H1 (cell line): ENCODE measurements at regions not wholly inside any gene's neighbourhood (a gene's known extent, or its start where the extent isn't known, plus 50 kb on each side); places are given as distances from the start of the nearest gene placed in this dataset.

Experiments
- CTCF ChIA-PET: fragments of 300-600 bp; sonication (Branson Sonifier 250); formaldehyde crosslinking; loops from one replicate; lab custom pipeline; 2021; ENCODE audit not compliant: partially characterized antibody; lab: Charles Lee
- POLR2A ChIA-PET: fragments of 300-600 bp; sonication (Branson Sonifier 250); formaldehyde crosslinking; loops from one replicate; lab custom pipeline; 2021; ENCODE audit warnings: inconsistent platforms; ENCODE audit not compliant: partially characterized antibody; lab: Charles Lee
- DNase-seq, 2 experiments: peaks; one replicate each; pipeline versions ENCODE4 v3.0.0 to v3.0.0-alpha.2; 2010 to 2022; ENCODE audit warnings: low spot score in 2 of 2, low read depth in 1 of 2, mixed read lengths in 1 of 2
- FAIRE-seq: peaks from 2 replicates; lab custom pipeline; 2011; peaks lifted over from hg19 to GRCh38; lab: Jason Lieb, UNC
- H2AFZ ChIP-seq: 2 replicates; pipeline ENCODE4 v1.8.1; 2012; ENCODE audit warnings: low read length, inconsistent platforms
- H2AK5ac ChIP-seq: 2 replicates; pipeline ENCODE4 v1.6.1; 2013; ENCODE audit warnings: low read depth, low read length
- H2BK120ac ChIP-seq: replicated peaks from 2 replicates; pipeline ENCODE3; 2013; ENCODE audit warnings: low read depth, low read length, inconsistent platforms
- H2BK12ac ChIP-seq: 2 replicates; pipeline ENCODE4 v1.6.1; 2013; ENCODE audit warnings: low read depth, low read length
- H2BK15ac ChIP-seq: 2 replicates; pipeline ENCODE4 v1.6.1; 2013; ENCODE audit warnings: low read length
- H2BK20ac ChIP-seq: 2 replicates; pipeline ENCODE4 v1.6.1; 2013; ENCODE audit warnings: low read length
- H2BK5ac ChIP-seq: 2 replicates; pipeline ENCODE4 v1.6.1; 2013; ENCODE audit warnings: low read depth, low read length
- H3K14ac ChIP-seq: 2 replicates; pipeline ENCODE4 v1.6.1; 2013; ENCODE audit warnings: inconsistent platforms; ENCODE audit not compliant: insufficient read length
- H3K18ac ChIP-seq: 2 replicates; pipeline ENCODE4 v1.6.1; 2013; ENCODE audit warnings: low read length; ENCODE audit errors: extremely low read depth
- H3K23ac ChIP-seq: 2 replicates; pipeline ENCODE4 v1.6.1; 2013; ENCODE audit warnings: inconsistent platforms; ENCODE audit not compliant: insufficient read length
- H3K23me2 ChIP-seq: 2 replicates; pipeline ENCODE4 v1.6.1; 2013; ENCODE audit warnings: low read depth, low read length
- H3K27ac ChIP-seq: 2 replicates; pipeline ENCODE4 v1.6.1; 2011; ENCODE audit warnings: low read depth, low read length, inconsistent platforms
- H3K27me3 ChIP-seq, 4 experiments: replicated peaks in 1 of 4; 1 replicate in 1 of 4; 2 replicates in 3 of 4; pipeline versions ENCODE4 v1.6.1 to v1.8.1; 2011 to 2013; ENCODE audit warnings: low read length in 3 of 4, mild to moderate bottlenecking in 3 of 4, inconsistent platforms in 2 of 4, mixed read lengths in 2 of 4, moderate library complexity in 1 of 4; ENCODE audit not compliant: control insufficient read depth in 3 of 4, insufficient read depth in 3 of 4; ENCODE audit errors: extremely low read depth in 1 of 4
- H3K36me3 ChIP-seq, 4 experiments: 2 replicates each; pipeline versions ENCODE4 v1.6.1 to v1.8.1; 2011 to 2013; ENCODE audit warnings: mild to moderate bottlenecking in 4 of 4, low read length in 3 of 4, moderate library complexity in 2 of 4, control low read depth in 1 of 4, inconsistent platforms in 1 of 4; ENCODE audit not compliant: insufficient read depth in 4 of 4, control insufficient read depth in 2 of 4
- H3K4ac ChIP-seq: replicated peaks from 2 replicates; pipeline ENCODE3; 2013; ENCODE audit warnings: low read length, low read depth, mixed read lengths, inconsistent platforms; ENCODE audit not compliant: insufficient read length
- H3K4me1 ChIP-seq, 4 experiments: replicated peaks in 1 of 4; 1 replicate in 1 of 4; 2 replicates in 3 of 4; pipeline versions ENCODE4 v1.6.1 to v1.8.1; 2011 to 2013; ENCODE audit warnings: low read length in 3 of 4, inconsistent platforms in 2 of 4, mixed read lengths in 1 of 4; ENCODE audit not compliant: insufficient read depth in 4 of 4, control insufficient read depth in 3 of 4
- H3K4me2 ChIP-seq, 2 experiments: 2 replicates each; pipeline versions ENCODE4 v1.6.1 to v1.8.1; 2011 to 2013; ENCODE audit warnings: low read depth in 2 of 2, low read length in 2 of 2, control low read depth in 1 of 2, inconsistent platforms in 1 of 2, mild to moderate bottlenecking in 1 of 2; ENCODE audit not compliant: insufficient read depth in 1 of 2
- H3K4me3 ChIP-seq, 4 experiments: fragments of 200-600, 300-600 bp in 1 of 4; sonication (generic), shearing (Covaris generic), sonication (Bioruptor Twin) in 1 of 4; 2 replicates each; pipeline versions ENCODE4 v1.5.1 to v1.8.1; 2011 to 2016; ENCODE audit warnings: low read length in 4 of 4, low read depth in 3 of 4, control low read depth in 2 of 4, inconsistent platforms in 2 of 4, mild to moderate bottlenecking in 2 of 4, mixed read lengths in 1 of 4, moderate library complexity in 1 of 4; ENCODE audit not compliant: insufficient read depth in 2 of 4; ENCODE audit errors: extremely low read depth in 1 of 4
- H3K56ac ChIP-seq: replicated peaks from 2 replicates; pipeline ENCODE3; 2013; ENCODE audit warnings: low read depth, mild to moderate bottlenecking, mixed read lengths, low read length, inconsistent platforms; ENCODE audit not compliant: insufficient read length
- H3K79me1 ChIP-seq: 2 replicates; pipeline ENCODE4 v1.6.1; 2013; ENCODE audit warnings: low read depth, low read length, control low read depth
- H3K79me2 ChIP-seq, 2 experiments: 2 replicates each; pipeline versions ENCODE4 v1.6.1 to v1.8.1; 2012 to 2013; ENCODE audit warnings: low read length in 2 of 2, mild to moderate bottlenecking in 2 of 2, inconsistent platforms in 1 of 2; ENCODE audit not compliant: insufficient read depth in 2 of 2, control insufficient read depth in 1 of 2
- H3K9ac ChIP-seq, 4 experiments: replicated peaks in 1 of 4; 1 replicate in 1 of 4; 2 replicates in 3 of 4; pipeline versions ENCODE4 v1.6.1 to v1.8.1; 2011 to 2013; ENCODE audit warnings: low read depth in 3 of 4, low read length in 3 of 4, control low read depth in 2 of 4, mild to moderate bottlenecking in 2 of 4, moderate library complexity in 2 of 4, inconsistent platforms in 1 of 4; ENCODE audit errors: extremely low read depth in 1 of 4
- H3K9me3 ChIP-seq, 2 experiments: 2 replicates each; pipeline versions ENCODE4 v1.6.1 to v1.8.1; 2012 to 2013; ENCODE audit warnings: mild to moderate bottlenecking in 2 of 2, moderate library complexity in 2 of 2, control low read depth in 1 of 2, inconsistent platforms in 1 of 2, low read depth in 1 of 2, low read length in 1 of 2, mixed read lengths in 1 of 2; ENCODE audit not compliant: insufficient read depth in 2 of 2
- H4K20me1 ChIP-seq, 2 experiments: replicated peaks in 1 of 2; 2 replicates each; pipeline versions ENCODE3 to v1.8.1; 2011 to 2013; ENCODE audit warnings: inconsistent platforms in 2 of 2, low read length in 2 of 2, mild to moderate bottlenecking in 1 of 2; ENCODE audit not compliant: insufficient read depth in 2 of 2, control insufficient read depth in 1 of 2
- H4K5ac ChIP-seq: 2 replicates; pipeline ENCODE4 v1.6.1; 2013; ENCODE audit warnings: low read length, low read depth, mixed read lengths, inconsistent platforms; ENCODE audit not compliant: insufficient read length
- H4K8ac ChIP-seq: 2 replicates; pipeline ENCODE4 v1.8.0; 2013; ENCODE audit warnings: mild to moderate bottlenecking, moderate library complexity, low read length, inconsistent platforms; ENCODE audit not compliant: insufficient read depth; ENCODE audit errors: extremely low read depth
- H4K91ac ChIP-seq: replicated peaks from 2 replicates; pipeline ENCODE3; 2013; ENCODE audit warnings: low read length, mixed read lengths, inconsistent platforms; ENCODE audit not compliant: insufficient read length
- KDM1A ChIP-seq: fragments of 200-600, 300-600 bp; sonication (generic); IDR thresholded peaks from 2 replicates; pipeline ENCODE4 v1.7.1; 2016; ENCODE audit warnings: mild to moderate bottlenecking, low read length, borderline replicate concordance

DNA sequence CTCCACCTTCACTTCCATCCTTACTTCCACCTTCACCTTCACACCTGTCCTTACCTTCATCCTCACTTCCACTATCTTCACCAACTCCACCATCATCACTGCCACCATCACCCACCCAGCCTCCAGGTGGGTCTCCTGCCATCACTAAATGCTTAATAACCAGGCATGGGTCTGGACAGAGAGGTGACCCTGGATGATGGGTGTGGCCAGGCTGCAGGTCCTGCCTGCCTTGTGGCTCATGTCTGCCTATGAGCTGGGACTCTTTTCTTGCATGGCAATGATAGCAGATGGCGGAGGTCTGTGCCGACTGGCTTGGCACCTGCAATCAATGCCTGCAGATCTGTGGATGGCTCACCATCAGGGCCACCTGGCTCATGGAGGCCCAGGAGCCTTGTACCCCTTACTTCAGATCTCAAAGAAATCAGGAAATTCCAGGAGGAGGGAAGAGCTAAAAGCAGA lies 60.1 kb upstream of the ELN start (continued):
- no peak for TF ChIP-seq KDM1A
- TF ChIP-seq, all 59 proteins: peak for 0

DNA sequence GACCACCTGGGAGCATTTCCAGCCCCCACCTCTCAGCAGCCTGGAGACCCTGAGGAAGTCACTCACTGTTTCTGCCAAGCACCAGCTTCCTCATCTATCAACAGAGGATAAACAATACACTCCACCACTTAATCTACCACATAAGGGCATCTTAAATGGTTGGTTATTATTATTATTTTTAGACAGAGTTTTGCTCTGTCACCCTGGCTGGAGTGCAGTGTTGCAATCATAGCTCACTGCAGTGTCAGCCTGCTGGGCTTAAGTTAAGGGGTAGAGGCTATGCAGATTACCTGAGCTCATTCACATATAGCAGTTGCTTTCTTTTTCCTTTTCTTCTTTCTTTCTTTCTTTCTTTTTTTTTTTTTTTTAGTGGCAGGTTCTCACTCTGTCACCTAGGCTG lies 59.5 kb upstream of the ELN start:
- no peaks in the 10 kb centered on the region for H4K20me1 ChIP-seq
- H3K9ac ChIP-seq, result no peak overlapping the region
- H2BK5ac ChIP-seq, result no peak overlapping the region
- FAIRE-seq (no peak), DNase-seq (no peak)
- H2BK120ac ChIP-seq, result no peak overlapping the region
- H2BK20ac ChIP-seq, result no peak overlapping the region
- ChIA-PET CTCF (no interaction called here), POLR2A (no interaction called here)
- H2AFZ ChIP-seq, result no peak overlapping the region
- no peak overlapping the region for H2BK15ac ChIP-seq
- no peak overlapping the region for H3K27ac ChIP-seq
- no peak overlapping the region for H3K14ac ChIP-seq
- H3K4me2 ChIP-seq, result no peak overlapping the region
- H3K4me1 ChIP-seq, result peaks cover 0 to 3% (median under 1%) of the 10 kb centered on the region in 4 experiments; a peak in 2 of 7 replicates
- no peak overlapping the region for H4K91ac ChIP-seq
- no peak overlapping the region for H4K5ac ChIP-seq
- H2BK12ac ChIP-seq, result no peak overlapping the region
- no peak overlapping the region for H3K4ac ChIP-seq
- no peak overlapping the region for H3K4me3 ChIP-seq
- no peaks in the 10 kb centered on the region for H3K27me3 ChIP-seq
- no peak overlapping the region for H4K8ac ChIP-seq
- peaks cover 4% of the 10 kb centered on the region; the same call in 1 of the 2 replicates for H3K23me2 ChIP-seq
- no peak overlapping the region for H2AK5ac ChIP-seq
- no peaks in the 10 kb centered on the region for H3K79me1 ChIP-seq
- H3K79me2 ChIP-seq, result no peaks in the 10 kb centered on the region
- no peak overlapping the region for H3K18ac ChIP-seq
- H3K9me3 ChIP-seq, result peaks cover 0 to 10% of the 10 kb centered on the region in 2 experiments; a peak in 3 of 4 replicates
- no peak overlapping the region for H3K56ac ChIP-seq
- H3K23ac ChIP-seq, result no peak overlapping the region
- H3K36me3 ChIP-seq, result no peaks in the 10 kb centered on the region
